TTC549 (cell line): ENCODE measurements at regions not wholly inside any gene's neighbourhood (a gene's known extent, or its start where the extent isn't known, plus 50 kb on each side); places are given as distances from the start of the nearest gene placed in this dataset.

ENCODE experiments used
- FAIRE-seq: peaks from 2 replicates; lab custom pipeline; 2012; peaks lifted over from hg19 to GRCh38; lab: Jason Lieb, UNC

DNA sequence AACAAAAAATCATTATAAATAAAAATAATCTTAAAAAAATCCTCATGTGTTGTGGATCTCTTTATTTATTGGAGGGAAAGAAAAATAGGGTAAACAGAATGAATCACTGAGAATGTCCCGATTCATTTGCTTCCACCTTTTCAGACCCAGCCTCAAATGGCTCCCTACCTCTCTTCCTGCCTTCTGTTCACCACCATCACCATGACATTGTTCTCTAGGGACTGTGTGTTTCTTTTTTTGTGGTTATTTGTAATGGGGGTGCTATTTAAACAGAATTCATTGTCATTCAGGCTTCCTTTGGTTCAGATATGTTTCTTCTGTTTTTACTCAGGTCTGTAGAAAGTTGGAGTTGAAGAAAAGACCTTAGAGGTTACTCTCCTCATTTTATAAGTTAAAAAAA is 198.2 kb downstream of the KIF4B start:
- FAIRE-seq: no peak

GRCh38 chr5:155222393-155222792 is 208.8 kb downstream of the KIF4B start:
- FAIRE-seq: no peak

DNA sequence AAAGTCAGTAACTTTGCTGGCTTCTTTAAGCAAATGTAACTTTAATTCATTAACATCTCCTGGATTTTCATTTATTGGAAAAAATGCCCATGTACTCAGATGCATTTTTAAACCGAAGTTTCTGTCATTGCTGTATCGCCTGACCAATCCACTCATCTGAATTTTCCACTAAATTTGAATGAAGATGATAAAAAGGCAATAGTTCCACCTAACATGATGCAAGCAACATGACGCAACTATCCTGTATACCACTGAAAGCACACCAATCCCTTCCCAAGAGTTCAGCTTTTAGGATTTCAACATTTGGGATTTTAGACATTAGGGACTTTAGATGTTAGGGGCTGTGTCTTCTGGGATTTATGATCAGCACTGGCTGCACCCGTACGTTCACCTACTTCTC is 215.6 kb downstream of the KIF4B start:
- FAIRE-seq: no peak

- no peak for FAIRE-seq
These were observed 226.2 kb downstream of the KIF4B start for GRCh38 chr5:155239803-155240202.

DNA sequence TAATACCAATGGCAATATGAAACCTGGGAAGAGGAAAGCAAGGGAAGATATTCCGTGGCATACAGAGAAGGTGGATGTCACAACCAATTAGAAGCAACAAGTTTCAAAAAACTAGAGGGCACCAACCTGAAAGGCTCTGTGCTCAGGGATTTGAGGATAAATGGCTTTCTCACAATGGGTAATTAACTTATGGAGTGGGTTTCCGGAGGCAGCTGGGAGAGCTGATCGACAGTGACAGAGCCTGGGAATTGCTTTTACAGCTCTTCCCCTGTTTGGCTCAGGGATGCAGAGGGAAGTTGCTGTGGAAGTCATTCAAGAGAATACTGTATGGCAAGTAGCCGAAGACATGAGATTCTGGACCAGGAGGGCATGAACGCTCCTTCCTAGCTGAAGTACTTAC is 237.0 kb downstream of the KIF4B start:
- no peak for FAIRE-seq

DNA sequence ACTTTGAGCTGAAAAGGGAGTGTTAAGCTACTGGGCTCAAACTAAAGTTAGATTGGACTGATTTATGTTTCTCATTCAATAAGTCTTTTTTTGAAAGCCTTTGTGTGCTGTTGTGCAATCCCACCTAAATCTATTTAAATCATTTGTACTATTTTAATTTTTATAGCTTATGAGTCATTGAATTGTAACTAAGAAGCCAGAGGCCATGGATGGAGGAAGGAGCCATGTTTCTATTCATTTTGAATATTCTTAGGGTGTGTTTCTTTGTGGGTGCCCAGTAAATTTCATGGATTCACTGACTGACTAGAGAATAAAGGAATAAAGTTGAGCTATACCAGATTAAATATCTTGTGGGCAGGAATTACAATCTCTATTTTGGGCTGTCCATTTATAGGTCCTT is 238.5 kb downstream of the KIF4B start:
- no peak for FAIRE-seq

- FAIRE-seq: no peak
These were observed 239.2 kb downstream of the KIF4B start for GRCh38 chr5:155252717-155253116.

DNA sequence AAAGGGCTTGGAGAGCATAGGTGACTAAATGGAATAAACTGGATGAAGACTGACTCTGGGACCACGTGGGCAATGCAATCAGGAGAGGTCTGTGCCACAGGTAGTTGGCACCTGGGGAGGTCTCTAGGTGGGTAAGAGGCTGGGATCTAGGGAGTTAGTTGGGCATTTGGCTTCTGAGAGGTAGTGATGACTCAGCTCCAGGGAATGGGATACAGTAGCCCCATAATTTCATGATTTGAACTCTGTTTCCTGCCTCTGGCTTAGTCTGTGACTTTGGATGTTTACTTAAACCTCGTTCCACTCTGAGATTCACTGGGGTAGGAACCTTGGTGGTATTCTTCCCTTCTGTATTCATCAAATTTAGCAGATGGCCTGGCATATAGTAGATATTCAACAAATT is 240.8 kb downstream of the KIF4B start:
- no peak for FAIRE-seq

DNA sequence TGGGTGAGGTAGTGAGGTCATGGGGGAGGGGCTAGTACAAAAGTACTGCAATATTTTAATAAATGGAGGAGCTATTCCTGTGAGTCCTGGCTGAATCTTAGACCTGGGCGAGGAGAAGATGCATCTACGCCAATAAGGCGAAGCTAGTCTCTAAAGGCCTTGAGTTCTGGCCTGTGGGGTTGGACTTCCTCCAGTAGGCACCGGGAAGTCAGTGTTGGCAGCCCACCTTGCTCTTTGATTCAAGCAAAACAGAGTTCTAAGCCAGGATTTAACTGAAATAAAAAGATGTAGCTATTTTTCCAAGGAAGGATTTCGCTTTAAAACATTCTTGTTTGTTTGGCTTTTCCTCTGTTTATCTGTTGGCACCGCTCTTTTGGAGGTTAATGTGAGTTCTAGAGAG is 244.6 kb downstream of the KIF4B start:
- no peak for FAIRE-seq

- FAIRE-seq: no peak
These were observed 246.1 kb downstream of the KIF4B start for GRCh38 chr5:155259648-155260047.

DNA sequence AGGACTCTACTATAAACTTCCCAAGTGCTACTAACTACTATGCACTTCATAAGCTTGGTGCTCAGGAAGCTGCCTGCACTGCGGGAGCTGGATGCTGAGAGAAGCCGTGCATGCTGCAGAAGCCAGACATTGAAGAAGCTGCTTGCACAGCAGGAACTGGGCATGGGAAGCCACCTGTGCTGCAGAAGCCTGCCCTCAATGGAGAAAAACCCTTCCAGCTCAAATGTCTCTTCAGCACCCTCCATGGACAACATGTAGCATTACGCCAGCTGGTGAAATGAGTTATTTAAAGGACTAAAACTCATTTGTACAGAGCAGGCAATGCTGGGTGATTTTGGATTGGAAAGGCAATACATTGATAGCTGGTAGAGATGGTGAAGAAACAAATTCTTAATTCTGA is 247.2 kb downstream of the KIF4B start:
- no peak for FAIRE-seq

GRCh38 chr5:155263381-155263780 is 249.8 kb downstream of the KIF4B start:
- FAIRE-seq: no peak

DNA sequence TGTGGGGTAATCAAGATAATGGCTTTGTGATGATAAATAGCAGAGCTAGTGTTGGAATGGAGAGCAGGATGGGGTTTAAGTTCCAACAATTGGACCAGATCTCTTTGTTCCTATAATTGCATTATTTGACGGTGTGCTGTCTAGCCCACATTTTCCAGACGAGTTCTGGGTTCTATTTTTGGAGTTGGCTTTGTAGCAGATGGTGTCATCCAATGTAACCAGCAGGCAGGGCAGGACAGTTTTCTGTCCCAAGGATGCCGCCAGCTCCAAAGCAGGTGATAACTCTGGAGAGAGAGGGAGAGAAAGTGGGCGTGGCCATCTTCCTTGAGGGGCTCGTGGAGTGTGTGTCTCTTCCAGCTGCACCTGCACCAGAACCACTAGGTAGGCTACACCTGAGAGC is 251.3 kb downstream of the KIF4B start:
- no peak for FAIRE-seq

DNA sequence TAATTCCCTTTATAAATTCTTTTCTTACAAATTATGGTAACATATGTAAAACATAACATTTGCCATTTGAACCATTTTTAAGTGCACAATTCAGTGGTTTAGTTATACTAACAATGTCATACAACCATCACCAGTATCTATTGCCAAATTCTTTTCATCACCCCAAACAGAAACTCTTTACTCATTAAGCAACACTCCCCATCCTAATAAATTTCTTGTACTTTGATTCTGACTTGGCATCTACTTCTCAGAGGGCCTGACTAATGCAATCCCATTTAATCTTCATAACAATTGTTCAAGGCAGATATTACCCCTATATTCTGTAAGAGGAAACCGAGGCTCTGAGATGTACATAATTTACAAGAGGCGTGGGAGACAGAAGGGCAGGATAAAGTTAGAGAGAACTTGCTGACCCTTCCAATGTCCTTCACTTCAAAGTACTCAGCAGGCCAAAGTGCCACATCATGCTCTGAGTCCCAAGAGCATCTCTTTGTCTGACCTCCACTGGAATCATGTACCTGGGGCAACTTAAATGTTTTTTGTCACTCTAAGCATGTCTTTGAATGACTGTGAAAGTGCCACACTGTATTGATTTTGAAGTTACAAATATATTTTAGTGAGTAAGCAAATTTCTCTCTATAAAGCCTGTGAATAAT is 255.3 kb downstream of the KIF4B start:
- no peak for FAIRE-seq

DNA sequence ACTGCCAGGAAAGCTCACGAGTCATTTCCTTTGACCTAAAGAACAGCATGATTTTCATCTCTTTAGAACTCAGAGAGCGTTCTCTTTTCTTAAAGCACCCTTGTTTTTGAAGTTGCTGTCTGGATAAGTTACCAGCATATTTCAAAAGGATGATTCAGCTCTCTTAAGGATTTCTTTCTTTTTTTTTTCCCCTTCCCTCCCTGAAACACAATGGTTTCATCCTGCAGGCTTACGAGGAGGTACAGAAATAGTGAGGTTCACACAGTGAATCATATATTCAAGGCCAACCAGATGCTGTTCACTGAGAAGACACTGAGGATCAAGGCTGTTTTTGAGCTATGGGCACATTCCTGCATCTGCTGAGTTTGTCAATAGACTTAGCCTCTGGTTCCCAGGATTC is 257.2 kb downstream of the KIF4B start:
- FAIRE-seq: no peak

- no peak for FAIRE-seq
These were observed 260.9 kb downstream of the KIF4B start for GRCh38 chr5:155274484-155274883.

DNA sequence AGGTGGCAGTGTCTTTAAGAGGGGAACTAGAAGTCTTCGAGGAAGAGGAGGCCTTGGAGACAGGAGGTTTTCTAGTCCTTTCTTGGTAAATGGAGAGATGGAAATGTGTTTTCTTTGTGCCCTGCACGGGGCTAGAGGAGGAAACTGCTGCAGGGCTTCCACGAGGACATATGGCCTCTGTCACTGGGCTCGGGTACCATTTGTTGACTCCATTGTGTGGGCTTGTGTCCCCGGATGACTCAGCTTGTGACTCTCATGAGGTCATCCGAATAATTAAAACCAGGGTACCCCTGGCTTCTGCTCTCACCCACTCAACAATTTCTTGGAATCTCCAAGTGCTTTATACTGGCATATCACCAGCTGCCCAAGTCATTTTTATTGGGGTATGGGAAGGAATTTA is 261.7 kb downstream of the KIF4B start:
- no peak for FAIRE-seq

DNA sequence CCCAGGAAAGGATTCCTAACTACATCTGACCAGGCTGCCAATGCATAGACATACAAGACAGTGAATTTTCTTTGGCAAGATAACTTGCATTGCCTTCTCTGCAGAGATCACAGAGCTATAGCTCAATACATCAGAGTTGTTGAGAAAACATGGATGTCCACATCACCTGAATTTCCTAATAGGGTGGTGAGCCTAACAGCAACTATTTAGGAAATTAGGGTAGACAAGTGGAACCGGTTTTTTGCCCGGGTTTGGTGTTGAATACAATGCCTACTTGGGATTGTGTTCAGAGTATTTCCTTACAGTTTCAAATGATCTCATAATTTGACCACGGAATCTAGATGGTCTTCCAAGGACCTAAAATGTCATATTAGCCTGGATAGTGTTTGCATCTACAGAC is 262.7 kb downstream of the KIF4B start:
- no peak for FAIRE-seq

- no peak for FAIRE-seq
These were observed 265.0 kb downstream of the KIF4B start for GRCh38 chr5:155278532-155278931.

GRCh38 chr5:155282503-155283107 is 269.1 kb downstream of the KIF4B start:
- FAIRE-seq: no peak

DNA sequence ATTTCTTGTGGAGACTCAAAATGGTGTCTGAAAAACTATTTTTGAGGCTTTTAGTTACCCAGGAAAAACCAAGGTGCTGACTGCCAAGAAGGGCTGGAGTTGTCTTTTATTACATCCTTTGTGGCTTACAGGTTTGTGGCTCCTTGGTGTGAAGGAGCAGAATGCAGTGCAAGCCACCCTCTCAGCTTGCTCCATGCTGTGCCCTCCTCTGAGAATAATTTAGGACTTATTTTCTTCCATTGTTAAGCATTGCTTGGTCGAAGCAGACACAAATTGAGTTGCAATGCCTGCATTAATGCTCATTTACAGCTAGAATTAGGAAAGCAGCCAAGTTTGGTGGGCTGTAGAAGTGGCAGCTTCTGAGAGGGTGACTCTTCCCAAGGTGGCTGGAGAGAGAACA is 272.2 kb downstream of the KIF4B start:
- FAIRE-seq: no peak

DNA sequence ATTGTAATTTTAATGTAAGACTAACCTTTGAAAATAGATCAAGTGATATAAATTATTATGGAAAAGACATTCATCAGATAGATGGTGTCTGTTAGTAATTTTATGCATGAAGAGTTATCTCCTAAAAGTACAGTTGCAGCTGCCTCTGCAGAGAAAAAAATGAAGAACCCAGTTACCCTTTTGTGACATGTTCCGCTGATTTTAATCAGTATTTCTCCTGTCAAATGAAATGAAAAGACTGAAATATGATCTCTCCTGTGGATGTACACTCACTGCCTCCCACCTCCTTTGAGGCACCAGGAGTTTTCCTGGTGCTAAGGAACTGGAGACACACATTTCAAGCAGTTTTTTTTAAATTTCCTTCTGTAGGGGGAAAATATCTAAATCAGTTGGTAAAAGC is 277.4 kb downstream of the KIF4B start:
- no peak for FAIRE-seq

DNA sequence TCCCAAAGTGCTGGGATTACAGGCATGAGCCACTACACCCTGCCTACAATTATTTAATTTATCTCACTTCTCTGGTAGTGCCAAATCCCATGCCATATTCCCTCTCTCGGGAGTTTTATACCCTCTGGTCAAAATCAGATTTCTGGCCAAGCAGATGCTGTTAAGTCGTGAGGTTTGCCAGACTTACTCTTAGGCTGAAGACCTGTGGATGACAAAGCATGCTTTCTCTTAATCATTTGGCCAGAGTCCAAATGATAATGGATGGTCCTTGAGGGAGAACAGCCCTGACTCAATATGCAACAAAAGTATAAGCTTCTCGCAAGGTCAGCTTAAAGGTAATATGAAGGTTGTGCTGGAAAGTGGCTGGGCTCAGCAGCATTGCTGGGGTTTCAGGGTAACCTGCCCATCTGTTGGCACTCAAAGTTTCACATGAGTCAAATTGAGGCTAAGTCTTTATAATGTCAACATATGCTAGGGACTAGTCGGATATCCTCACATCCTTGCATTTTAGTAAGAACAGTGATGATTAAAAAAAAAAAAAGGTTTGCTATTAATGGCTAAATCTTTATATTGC is 280.1 kb downstream of the KIF4B start:
- no peak for FAIRE-seq

- FAIRE-seq: no peak
These were observed 281.6 kb downstream of the KIF4B start for GRCh38 chr5:155295111-155295510.
